OCI-LY7 (cell line): ENCODE measurements at regions not wholly inside any gene's neighbourhood (a gene's known extent, or its start where the extent isn't known, plus 50 kb on each side); places are given as distances from the start of the nearest gene placed in this dataset.
"Not testable (repeated sequence)": the region's sequence is repeated elsewhere in the genome, so short reads cannot be mapped to it uniquely, and the experiment has no call there.

Source experiments
- BruUV-seq: library from RNA; stranded (reverse); fragments of 400-500 nt; replicated peaks from 2 replicates; lab custom pipeline; 2021; lab: Mats Ljungman, UMichigan
- CTCF ChIA-PET: fragments of 300-600 bp; sonication (Branson Sonifier 250); formaldehyde crosslinking; loops from one replicate; lab custom pipeline; 2022; ENCODE audit warnings: antibody characterized with exemption; ENCODE audit not compliant: unreplicated experiment; lab: Charles Lee
- POLR2A ChIA-PET: fragments of 300-600 bp; sonication (Branson Sonifier 250); formaldehyde crosslinking; loops from one replicate; lab custom pipeline; 2022; ENCODE audit warnings: antibody characterized with exemption; lab: Charles Lee
- DNase-seq: peaks from one replicate; pipeline ENCODE4 v3.0.0-alpha.2; 2015; ENCODE audit warnings: low spot score
- H2AFZ ChIP-seq: fragments of 200-600 bp; sonication (generic), shearing (Covaris generic); 2 replicates; pipeline ENCODE4 v1.6.1; 2014; ENCODE audit warnings: mild to moderate bottlenecking, antibody characterized with exemption, low read length, moderate library complexity
- H3K27ac ChIP-seq: fragments of 200-600 bp; sonication (generic); 2 replicates; pipeline ENCODE4 v1.5.1; 2014; ENCODE audit warnings: mixed run types, low read depth, mild to moderate bottlenecking, moderate library complexity, low read length, inconsistent platforms; ENCODE audit not compliant: poor library complexity, severe bottlenecking
- H3K36me3 ChIP-seq: fragments of 200-600 bp; sonication (generic); 2 replicates; pipeline ENCODE4 v1.6.1; 2014; ENCODE audit warnings: mild to moderate bottlenecking, antibody characterized with exemption, low read length, moderate library complexity, mixed read lengths; ENCODE audit not compliant: insufficient read depth
- H3K4me1 ChIP-seq: fragments of 200-600 bp; sonication (generic); 2 replicates; pipeline ENCODE4 v1.5.1; 2014; ENCODE audit warnings: mild to moderate bottlenecking, low read length; ENCODE audit not compliant: insufficient read depth, poor library complexity, severe bottlenecking
- H3K4me2 ChIP-seq: fragments of 200-600 bp; sonication (generic); 2 replicates; pipeline ENCODE4 v1.6.1; 2014; ENCODE audit warnings: mild to moderate bottlenecking, low read length
- H3K4me3 ChIP-seq: fragments of 200-600 bp; sonication (generic); 2 replicates; pipeline ENCODE4 v1.5.1; 2014; ENCODE audit warnings: mild to moderate bottlenecking, low read depth, low read length; ENCODE audit not compliant: poor library complexity, severe bottlenecking
- H3K79me2 ChIP-seq: fragments of 200-600 bp; sonication (generic); 2 replicates; pipeline ENCODE4 v1.6.1; 2016; ENCODE audit warnings: low read depth, mild to moderate bottlenecking, low read length, moderate library complexity, mixed read lengths; ENCODE audit not compliant: insufficient read depth
- H3K9me2 ChIP-seq: fragments of 200-600 bp; sonication (generic); 2 replicates; pipeline ENCODE4 v1.6.1; 2016; ENCODE audit warnings: mild to moderate bottlenecking, low read length, mixed read lengths; ENCODE audit not compliant: insufficient read depth
- H3K9me3 ChIP-seq: fragments of 200-600 bp; sonication (generic); 2 replicates; pipeline ENCODE4 v1.6.1; 2014; ENCODE audit warnings: mild to moderate bottlenecking, mixed run types, low read length, mixed read lengths
- H4K20me1 ChIP-seq: fragments of 200-600 bp; sonication (generic); 2 replicates; pipeline ENCODE4 v1.6.1; 2014; ENCODE audit warnings: mild to moderate bottlenecking, antibody characterized with exemption, low read length, moderate library complexity, mixed read lengths; ENCODE audit not compliant: insufficient read depth
- EZH2phosphoT487 ChIP-seq: fragments of 200-600 bp; sonication (generic); IDR thresholded peaks from 2 replicates; pipeline ENCODE4 v1.6.1; 2018; ENCODE audit warnings: low read depth, borderline replicate concordance, mild to moderate bottlenecking, mixed run types, antibody characterized with exemption, low read length, moderate library complexity, mixed read lengths
- intact Hi-C: fragments of 100-400 bp; cut with micrococcal nuclease; formaldehyde crosslinking; loops from one replicate; pipeline ENCODE4 v1.10.0; 2022; ENCODE audit not compliant: unreplicated experiment
- TF ChIP-seq, protein P1 (sequence below): fragments of 200-600 bp; sonication (generic); conservative IDR thresholded peaks from 2 replicates; pipeline ENCODE4 v1.5.1; 2014; ENCODE audit warnings: mild to moderate bottlenecking, antibody characterized with exemption, low read length, moderate library complexity, mixed read lengths

DNA sequence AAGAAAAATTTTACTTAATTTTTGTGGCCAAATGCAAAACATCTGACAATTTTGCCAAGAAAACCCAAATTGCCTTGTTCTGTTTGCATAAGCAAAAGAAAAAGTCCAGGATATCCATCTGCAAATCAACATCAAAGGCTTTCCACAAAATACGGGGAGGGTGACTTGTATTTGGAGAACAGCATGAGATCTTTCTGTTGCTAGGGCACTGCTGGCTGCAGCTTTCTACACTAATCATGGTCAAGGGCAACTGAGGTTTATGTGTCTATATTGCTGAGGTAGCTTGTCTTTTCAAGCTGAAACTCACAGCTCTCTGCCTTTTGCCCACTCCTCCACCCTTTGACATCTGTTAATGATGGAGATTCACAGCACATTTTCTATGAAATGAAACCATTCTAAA, 389.1 kb downstream of the NKX6-1 start:
- intact Hi-C loops = no loop called here

GRCh38 chr4:84101653-84102625, 397.2 kb downstream of the NKX6-1 start:
- H3K4me3 ChIP-seq, intact Hi-C loops, H4K20me1 ChIP-seq, H3K4me2 ChIP-seq, BruUV-seq, H3K9me3 ChIP-seq, CTCF ChIA-PET, H3K4me1 ChIP-seq, H2AFZ ChIP-seq, POLR2A ChIA-PET, H3K79me2 ChIP-seq, DNase-seq, H3K27ac ChIP-seq, H3K9me2 ChIP-seq, H3K36me3 ChIP-seq: not testable (repeated sequence)

More for the DNA sequence above, 389.1 kb downstream of the NKX6-1 start:
- Histone ChIP-seq H4K20me1 (no peaks in the 10 kb centered on the region), H3K9me2 (no peaks in the 10 kb centered on the region), H3K9me3 (no peaks in the 10 kb centered on the region), H3K79me2 (no peaks in the 10 kb centered on the region), H3K27ac (no peak overlapping the region), H3K4me1 (no peaks in the 10 kb centered on the region), H3K36me3 (no peaks in the 10 kb centered on the region), H3K4me2 (no peak overlapping the region), H2AFZ (no peak overlapping the region), H3K4me3 (no peak overlapping the region)
- ChIA-PET CTCF (no interaction called here), POLR2A (interaction anchor here (0.5 kb wide), 1 partner anchor 130 kb away, joined by 3 read pairs; no protein-coding TSS in a partner anchor)
- no peak for TF ChIP-seq EZH2phosphoT487
- TF ChIP-seq, protein P1, sequence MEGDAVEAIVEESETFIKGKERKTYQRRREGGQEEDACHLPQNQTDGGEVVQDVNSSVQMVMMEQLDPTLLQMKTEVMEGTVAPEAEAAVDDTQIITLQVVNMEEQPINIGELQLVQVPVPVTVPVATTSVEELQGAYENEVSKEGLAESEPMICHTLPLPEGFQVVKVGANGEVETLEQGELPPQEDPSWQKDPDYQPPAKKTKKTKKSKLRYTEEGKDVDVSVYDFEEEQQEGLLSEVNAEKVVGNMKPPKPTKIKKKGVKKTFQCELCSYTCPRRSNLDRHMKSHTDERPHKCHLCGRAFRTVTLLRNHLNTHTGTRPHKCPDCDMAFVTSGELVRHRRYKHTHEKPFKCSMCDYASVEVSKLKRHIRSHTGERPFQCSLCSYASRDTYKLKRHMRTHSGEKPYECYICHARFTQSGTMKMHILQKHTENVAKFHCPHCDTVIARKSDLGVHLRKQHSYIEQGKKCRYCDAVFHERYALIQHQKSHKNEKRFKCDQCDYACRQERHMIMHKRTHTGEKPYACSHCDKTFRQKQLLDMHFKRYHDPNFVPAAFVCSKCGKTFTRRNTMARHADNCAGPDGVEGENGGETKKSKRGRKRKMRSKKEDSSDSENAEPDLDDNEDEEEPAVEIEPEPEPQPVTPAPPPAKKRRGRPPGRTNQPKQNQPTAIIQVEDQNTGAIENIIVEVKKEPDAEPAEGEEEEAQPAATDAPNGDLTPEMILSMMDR = no peak
- BruUV-seq = no TSS peak
- DNase-seq = no peak

- Histone ChIP-seq H3K27ac (no peak overlapping the region), H3K4me3 (no peak overlapping the region), H3K9me3 (no peaks in the 10 kb centered on the region), H3K4me1 (no peaks in the 10 kb centered on the region), H3K79me2 (no peaks in the 10 kb centered on the region), H3K4me2 (no peak overlapping the region), H3K9me2 (no peaks in the 10 kb centered on the region), H3K36me3 (no peaks in the 10 kb centered on the region), H4K20me1 (no peaks in the 10 kb centered on the region), H2AFZ (no peak overlapping the region)
- intact Hi-C loops = no loop called here
- no TSS peak for BruUV-seq
- POLR2A ChIA-PET = interaction anchor here (0.6 kb wide), 1 partner anchor 848 kb away, joined by 3 read pairs; no protein-coding TSS in a partner anchor
- CTCF ChIA-PET = no interaction called here
- DNase-seq = no peak
- no peak for TF ChIP-seq EZH2phosphoT487
Measured at GRCh38 chr4:84100071-84100470, 399.0 kb downstream of the NKX6-1 start.
